Neural cell (in vitro differentiated cells): ENCODE measurements at regions not wholly inside any gene's neighbourhood (a gene's known extent, or its start where the extent isn't known, plus 50 kb on each side); places are given as distances from the start of the nearest gene placed in this dataset.

Experiments used
- EP300 ChIP-seq: fragments of 450-650 bp; conservative IDR thresholded peaks from 2 replicates; pipeline ENCODE4 v1.6.1; 2014; ENCODE audit warnings: antibody characterized with exemption, mild to moderate bottlenecking, moderate library complexity; ENCODE audit not compliant: poor library complexity, severe bottlenecking
- EZH2 ChIP-seq: fragments of 200-600, 300-800 bp; shearing (Covaris generic), sonication (generic); IDR thresholded peaks from 2 replicates; pipeline ENCODE4 v1.6.1; 2014; ENCODE audit warnings: antibody characterized with exemption, low read length, borderline replicate concordance, mild to moderate bottlenecking; ENCODE audit not compliant: insufficient read depth, poor library complexity, severe bottlenecking
- RAD21 ChIP-seq: fragments of 450-650 bp; conservative IDR thresholded peaks from 2 replicates; pipeline ENCODE4 v1.6.1; 2014; ENCODE audit warnings: antibody characterized with exemption, mild to moderate bottlenecking, moderate library complexity
- REST ChIP-seq: IDR thresholded peaks from 2 replicates; pipeline ENCODE4 v1.6.1; 2012; ENCODE audit warnings: borderline replicate concordance
- TAF1 ChIP-seq: IDR thresholded peaks from 2 replicates; pipeline ENCODE4 v1.6.1; 2012; ENCODE audit warnings: low read depth
- TF ChIP-seq, protein P1 (sequence below): fragments of 450-650 bp; IDR thresholded peaks from 2 replicates; pipeline ENCODE4 v1.5.1; 2014; ENCODE audit warnings: antibody characterized with exemption, mild to moderate bottlenecking, moderate library complexity; ENCODE audit not compliant: poor library complexity, severe bottlenecking

- TF ChIP-seq, protein P1, sequence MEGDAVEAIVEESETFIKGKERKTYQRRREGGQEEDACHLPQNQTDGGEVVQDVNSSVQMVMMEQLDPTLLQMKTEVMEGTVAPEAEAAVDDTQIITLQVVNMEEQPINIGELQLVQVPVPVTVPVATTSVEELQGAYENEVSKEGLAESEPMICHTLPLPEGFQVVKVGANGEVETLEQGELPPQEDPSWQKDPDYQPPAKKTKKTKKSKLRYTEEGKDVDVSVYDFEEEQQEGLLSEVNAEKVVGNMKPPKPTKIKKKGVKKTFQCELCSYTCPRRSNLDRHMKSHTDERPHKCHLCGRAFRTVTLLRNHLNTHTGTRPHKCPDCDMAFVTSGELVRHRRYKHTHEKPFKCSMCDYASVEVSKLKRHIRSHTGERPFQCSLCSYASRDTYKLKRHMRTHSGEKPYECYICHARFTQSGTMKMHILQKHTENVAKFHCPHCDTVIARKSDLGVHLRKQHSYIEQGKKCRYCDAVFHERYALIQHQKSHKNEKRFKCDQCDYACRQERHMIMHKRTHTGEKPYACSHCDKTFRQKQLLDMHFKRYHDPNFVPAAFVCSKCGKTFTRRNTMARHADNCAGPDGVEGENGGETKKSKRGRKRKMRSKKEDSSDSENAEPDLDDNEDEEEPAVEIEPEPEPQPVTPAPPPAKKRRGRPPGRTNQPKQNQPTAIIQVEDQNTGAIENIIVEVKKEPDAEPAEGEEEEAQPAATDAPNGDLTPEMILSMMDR: no peak
- TF ChIP-seq EZH2 (no peak), RAD21 (no peak), TAF1 (no peak), EP300 (no peak), REST (no peak)
These were observed 465.0 kb downstream of the SLITRK6 start for GRCh38 chr13:85334187-85334586.
